ENCODE measurements at regions not wholly inside any gene's neighbourhood (a gene's known extent, or its start where the extent isn't known, plus 50 kb on each side); places are given as distances from the start of the nearest gene placed in this dataset.

GRCh38 chr13:92938486-92939020, 288.1 kb upstream of the GPC6 start:
- no peak overlapping the region for H3K27ac Mint-ChIP-seq
- H3K4me3 Mint-ChIP-seq, result no peak overlapping the region
- DNase-seq (ENCODE audit: low spot score in 2 of 2) (no peak), ATAC-seq (no peak)
- H3K36me3 Mint-ChIP-seq, result no peaks in the 10 kb centered on the region
- no peaks in the 10 kb centered on the region for H3K4me1 Mint-ChIP-seq
- H3K9me3 Mint-ChIP-seq, result peaks cover 5% of the 10 kb centered on the region

- DNase-seq (ENCODE audit: low spot score in 2 of 2), result no peak
- no peak for ATAC-seq
- H3K36me3 Mint-ChIP-seq, result no peaks in the 10 kb centered on the region
These were observed 285.4 kb upstream of the GPC6 start for GRCh38 chr13:92941167-92941566.

DNA sequence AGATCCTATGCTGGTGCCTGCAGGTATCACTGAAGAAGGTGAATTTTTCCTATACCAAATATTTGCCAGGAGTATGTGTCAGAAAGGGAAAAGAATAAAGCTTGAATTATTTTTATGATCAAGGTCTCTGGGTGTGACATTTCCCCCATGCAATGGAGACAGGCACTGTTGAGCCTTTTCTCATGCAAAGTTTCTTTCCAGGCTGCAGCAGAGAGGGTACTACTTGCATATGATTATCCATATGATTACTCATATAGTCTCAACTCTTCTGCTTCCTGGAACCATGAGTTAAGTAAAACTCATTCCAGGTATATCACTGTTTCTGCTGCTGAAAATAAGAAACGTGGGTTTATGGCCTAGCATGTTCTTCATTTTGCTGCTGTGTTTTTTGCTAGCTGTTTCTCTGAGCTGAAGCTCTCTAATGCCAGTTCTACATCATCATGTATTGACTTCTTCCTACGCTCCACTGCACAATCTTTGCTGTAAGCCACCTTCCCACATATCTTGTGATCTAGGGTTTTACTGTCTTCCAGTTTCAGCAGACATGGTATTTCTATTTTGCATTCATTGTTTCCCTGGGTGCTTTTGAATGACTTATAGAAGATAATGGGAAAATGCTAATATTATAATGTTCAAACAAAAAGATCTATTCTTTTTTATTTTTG, 278.7 kb upstream of the GPC6 start:
- DNase-seq (ENCODE audit: low spot score in 2 of 2), result no peak
- H3K4me1 Mint-ChIP-seq, result no peaks in the 10 kb centered on the region
- no peak overlapping the region for H3K27ac Mint-ChIP-seq
- ATAC-seq, result no peak
- H3K9me3 Mint-ChIP-seq, result peaks cover 5% of the 10 kb centered on the region
- no peaks in the 10 kb centered on the region for H3K36me3 Mint-ChIP-seq
- H3K4me3 Mint-ChIP-seq, result no peak overlapping the region

More at GRCh38 chr13:92941167-92941566, 285.4 kb upstream of the GPC6 start:
- no peaks in the 10 kb centered on the region for H3K4me1 Mint-ChIP-seq
- no peak overlapping the region for H3K4me3 Mint-ChIP-seq
- no peak overlapping the region for H3K27ac Mint-ChIP-seq
- peaks cover 5% of the 10 kb centered on the region for H3K9me3 Mint-ChIP-seq

GRCh38 chr13:92950771-92951170, 275.8 kb upstream of the GPC6 start:
- Mint-ChIP-seq H3K9me3 (peaks cover 5% of the 10 kb centered on the region), H3K4me3 (no peak overlapping the region), H3K27ac (no peak overlapping the region), H3K4me1 (no peaks in the 10 kb centered on the region), H3K36me3 (no peaks in the 10 kb centered on the region)
- DNase-seq (ENCODE audit: low spot score in 2 of 2), result no peak
- ATAC-seq, result no peak

DNA sequence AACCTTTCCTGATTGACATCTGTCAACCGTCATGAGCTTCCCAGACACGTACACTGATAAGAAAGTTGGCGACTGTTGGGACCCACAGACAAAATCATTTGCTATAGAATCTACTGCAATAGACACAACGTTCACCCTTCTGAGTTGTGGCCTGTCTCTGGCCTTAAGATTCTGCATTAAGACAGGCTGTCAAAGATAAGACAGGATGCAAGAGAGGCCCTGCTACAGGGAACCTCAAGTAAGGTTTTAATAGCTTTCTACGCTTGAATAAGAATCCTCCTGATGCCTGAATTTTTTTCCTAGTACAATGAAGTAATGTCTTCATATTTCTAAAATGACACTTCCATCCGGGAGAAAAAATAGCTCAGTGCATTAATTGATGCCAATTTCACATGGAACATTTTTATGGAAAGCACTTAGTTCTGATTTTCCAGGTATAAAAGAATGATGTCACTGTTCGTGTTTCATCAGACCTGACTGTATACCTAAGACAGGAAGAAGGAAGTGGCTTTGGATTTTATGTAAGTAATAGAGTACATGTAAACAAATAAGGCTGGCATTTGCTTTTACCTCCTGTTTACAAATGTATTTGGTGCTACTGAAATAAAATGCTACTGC, 275.2 kb upstream of the GPC6 start:
- no peaks in the 10 kb centered on the region for H3K4me1 Mint-ChIP-seq

DNA sequence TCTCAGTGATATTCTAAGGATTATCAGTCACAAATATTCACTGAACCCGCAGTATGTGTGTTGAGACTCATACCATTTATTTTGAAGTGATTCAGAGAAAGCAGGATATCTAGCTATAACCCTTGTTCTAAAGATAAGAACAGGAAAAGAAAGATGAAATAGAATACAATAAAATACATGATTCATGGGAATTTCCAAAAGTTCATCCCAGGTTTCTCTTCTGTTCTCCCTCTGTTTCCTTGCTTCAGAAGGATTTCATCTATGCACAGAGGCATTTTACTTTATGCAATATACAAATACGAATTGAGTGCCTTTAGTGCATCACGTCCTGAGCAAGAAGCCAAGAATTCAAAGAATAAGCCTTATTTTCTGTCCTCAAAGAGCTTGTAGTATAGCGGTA, 274.4 kb upstream of the GPC6 start:
- no peak overlapping the region for H3K27ac Mint-ChIP-seq
- peaks cover 6% of the 10 kb centered on the region for H3K9me3 Mint-ChIP-seq
- H3K4me1 Mint-ChIP-seq, result no peaks in the 10 kb centered on the region
- H3K36me3 Mint-ChIP-seq, result no peaks in the 10 kb centered on the region
- no peak overlapping the region for H3K4me3 Mint-ChIP-seq
- DNase-seq (ENCODE audit: low spot score in 2 of 2) (no peak), ATAC-seq (no peak)

More for the DNA sequence above, 275.2 kb upstream of the GPC6 start:
- H3K36me3 Mint-ChIP-seq, result no peaks in the 10 kb centered on the region
- H3K27ac Mint-ChIP-seq, result no peak overlapping the region
- DNase-seq (ENCODE audit: low spot score in 2 of 2), result no peak
- no peak for ATAC-seq
- peaks cover 5% of the 10 kb centered on the region for H3K9me3 Mint-ChIP-seq
- no peak overlapping the region for H3K4me3 Mint-ChIP-seq

GRCh38 chr13:92954746-92955145, 271.9 kb upstream of the GPC6 start:
- Mint-ChIP-seq H3K36me3 (no peaks in the 10 kb centered on the region), H3K4me3 (no peak overlapping the region), H3K4me1 (no peaks in the 10 kb centered on the region), H3K27ac (no peak overlapping the region), H3K9me3 (peaks cover 6% of the 10 kb centered on the region)
- DNase-seq (ENCODE audit: low spot score in 2 of 2) (no peak), ATAC-seq (no peak)

DNA sequence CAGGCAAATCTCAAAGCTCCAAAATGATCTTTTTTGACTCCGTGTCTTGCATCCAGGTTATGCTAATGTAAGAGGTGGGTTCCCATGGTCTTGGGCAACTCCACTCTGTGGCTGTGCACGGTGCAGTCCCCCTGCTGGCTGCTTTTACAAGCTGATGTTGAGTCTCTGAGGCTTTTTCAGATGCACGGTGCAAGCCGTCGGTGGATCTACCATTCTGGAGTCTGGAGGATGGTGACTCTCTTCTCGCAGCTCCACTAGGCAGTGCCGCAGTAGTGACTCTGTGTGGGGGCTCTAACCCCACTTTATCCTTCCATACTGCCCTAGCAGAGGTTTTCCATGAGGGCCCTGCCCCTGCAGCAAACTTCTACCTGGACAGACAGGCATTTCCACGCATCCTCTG, 266.8 kb upstream of the GPC6 start:
- H3K36me3 Mint-ChIP-seq, result no peaks in the 10 kb centered on the region
- H3K4me3 Mint-ChIP-seq, result no peak overlapping the region
- H3K27ac Mint-ChIP-seq, result no peak overlapping the region
- peaks cover 15% of the 10 kb centered on the region for H3K9me3 Mint-ChIP-seq
- no peak for ATAC-seq
- no peaks in the 10 kb centered on the region for H3K4me1 Mint-ChIP-seq
- no peak for DNase-seq (ENCODE audit: low spot score in 2 of 2)

GRCh38 chr13:92963029-92963428, 263.6 kb upstream of the GPC6 start:
- no peak overlapping the region for H3K4me3 Mint-ChIP-seq
- H3K36me3 Mint-ChIP-seq, result no peaks in the 10 kb centered on the region
- peaks cover 11% of the 10 kb centered on the region for H3K9me3 Mint-ChIP-seq
- no peak overlapping the region for H3K27ac Mint-ChIP-seq
- no peaks in the 10 kb centered on the region for H3K4me1 Mint-ChIP-seq
- no peak for ATAC-seq
- DNase-seq (ENCODE audit: low spot score in 2 of 2), result no peak

GRCh38 chr13:92966341-92966740, 260.3 kb upstream of the GPC6 start:
- no peaks in the 10 kb centered on the region for H3K36me3 Mint-ChIP-seq
- peaks cover 6% of the 10 kb centered on the region for H3K9me3 Mint-ChIP-seq
- H3K4me3 Mint-ChIP-seq, result no peak overlapping the region
- H3K4me1 Mint-ChIP-seq, result no peaks in the 10 kb centered on the region
- ATAC-seq, result no peak
- no peak for DNase-seq (ENCODE audit: low spot score in 2 of 2)
- no peak overlapping the region for H3K27ac Mint-ChIP-seq

GRCh38 chr13:92966900-92967299, 259.7 kb upstream of the GPC6 start:
- ATAC-seq (no peak), DNase-seq (ENCODE audit: low spot score in 2 of 2) (no peak)
- Mint-ChIP-seq H3K27ac (no peak overlapping the region), H3K4me1 (no peaks in the 10 kb centered on the region), H3K9me3 (peaks cover 3% of the 10 kb centered on the region), H3K36me3 (no peaks in the 10 kb centered on the region), H3K4me3 (no peak overlapping the region)

DNA sequence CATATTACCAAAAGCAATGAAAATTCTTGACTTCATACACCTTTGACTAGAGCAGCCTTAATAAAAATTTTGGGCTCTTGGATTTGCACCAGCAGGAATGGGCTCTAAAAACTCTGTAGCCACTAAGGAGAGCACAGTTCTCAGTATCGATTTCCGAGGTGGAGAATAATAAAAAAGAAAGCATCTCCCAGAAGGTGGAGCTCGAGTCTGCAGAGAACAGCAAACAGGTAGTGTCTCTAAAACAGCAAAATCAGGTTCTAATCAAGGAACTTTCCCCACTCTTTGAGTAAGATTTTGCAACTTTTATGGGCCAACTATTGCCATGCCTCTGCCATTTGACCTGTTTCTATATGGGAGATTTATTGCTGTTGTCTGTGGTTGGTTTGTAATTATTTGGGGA, 258.7 kb upstream of the GPC6 start:
- ATAC-seq, result no peak
- Mint-ChIP-seq H3K36me3 (no peaks in the 10 kb centered on the region), H3K4me1 (no peaks in the 10 kb centered on the region)

GRCh38 chr13:92972751-92973150, 253.9 kb upstream of the GPC6 start:
- no peak for ATAC-seq
- Mint-ChIP-seq H3K4me1 (no peaks in the 10 kb centered on the region), H3K27ac (no peak overlapping the region), H3K4me3 (no peak overlapping the region), H3K36me3 (no peaks in the 10 kb centered on the region), H3K9me3 (peaks cover 4% of the 10 kb centered on the region)
- DNase-seq (ENCODE audit: low spot score in 2 of 2), result no peak

More for the DNA sequence above, 258.7 kb upstream of the GPC6 start:
- Mint-ChIP-seq H3K4me3 (no peak overlapping the region), H3K27ac (no peak overlapping the region), H3K9me3 (no peaks in the 10 kb centered on the region)
- no peak for DNase-seq (ENCODE audit: low spot score in 2 of 2)

DNA sequence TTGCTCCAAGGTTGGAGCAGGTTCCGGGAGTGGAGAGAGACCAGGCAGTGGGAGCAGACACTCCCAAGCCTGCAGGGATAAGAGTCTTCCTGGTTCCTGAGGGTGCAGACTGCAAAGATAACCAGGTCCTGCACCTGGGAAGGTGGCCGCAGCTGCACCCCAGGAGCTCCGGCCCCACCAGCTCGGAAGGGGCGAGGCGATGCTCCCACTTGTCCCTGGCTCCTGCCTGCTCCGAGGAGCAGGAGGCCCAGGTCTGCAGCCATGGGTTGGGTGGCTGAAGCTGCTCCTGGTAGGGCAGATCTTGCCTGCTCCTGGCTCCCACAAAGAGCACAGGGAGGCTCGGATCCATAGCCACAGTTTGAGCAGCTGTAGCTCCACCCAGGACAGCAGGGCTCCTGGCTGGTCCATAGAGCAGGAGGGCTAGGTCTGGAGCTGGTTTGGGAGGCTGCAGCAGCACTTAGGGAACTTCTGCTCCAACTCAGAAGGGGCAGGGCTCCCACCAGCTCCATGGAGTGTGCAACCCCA, 251.6 kb upstream of the GPC6 start:
- Mint-ChIP-seq H3K27ac (no peak overlapping the region), H3K4me3 (no peak overlapping the region), H3K36me3 (no peaks in the 10 kb centered on the region), H3K4me1 (no peaks in the 10 kb centered on the region), H3K9me3 (peaks cover 7% of the 10 kb centered on the region)
- DNase-seq (ENCODE audit: low spot score in 2 of 2) (no peak), ATAC-seq (peak; percentile 26)

GRCh38 chr13:92976657-92977056, 249.9 kb upstream of the GPC6 start:
- Mint-ChIP-seq H3K36me3 (no peaks in the 10 kb centered on the region), H3K27ac (no peak overlapping the region), H3K9me3 (peaks cover 7% of the 10 kb centered on the region), H3K4me3 (no peak overlapping the region), H3K4me1 (no peaks in the 10 kb centered on the region)
- DNase-seq (ENCODE audit: low spot score in 2 of 2) (no peak), ATAC-seq (no peak)

DNA sequence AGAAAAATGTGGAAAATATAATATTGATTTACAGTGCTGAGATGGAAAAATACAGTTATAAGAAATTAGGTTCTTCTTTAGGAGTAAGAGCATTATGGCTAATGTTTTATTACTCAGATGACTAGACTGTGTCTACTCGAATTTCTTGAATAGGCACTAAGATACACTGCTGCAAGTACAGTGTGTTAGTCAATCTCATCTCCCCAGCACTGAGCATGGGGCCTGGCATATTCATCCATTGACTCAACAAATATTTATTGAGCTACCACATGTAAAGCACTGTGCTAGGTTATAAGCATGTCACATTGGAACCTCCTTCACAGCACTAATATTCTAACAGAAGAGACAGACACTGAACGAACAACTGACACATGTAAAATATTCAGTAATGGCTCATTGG, 242.5 kb upstream of the GPC6 start:
- no peak for DNase-seq (ENCODE audit: low spot score in 2 of 2)
- no peaks in the 10 kb centered on the region for H3K36me3 Mint-ChIP-seq
- H3K4me1 Mint-ChIP-seq, result no peaks in the 10 kb centered on the region
- ATAC-seq, result no peak
- H3K4me3 Mint-ChIP-seq, result no peak overlapping the region
- no peak overlapping the region for H3K27ac Mint-ChIP-seq
- H3K9me3 Mint-ChIP-seq, result peaks cover 12% of the 10 kb centered on the region

All from stimulated activated effector memory CD8-positive, alpha-beta T cell treated with anti-CD3 and anti-CD28 coated beads, Interleukin-12 subunit alpha, Interleukin-12 subunit beta, amount 100 ng/mL, for 72 hours (primary cell).